ENCODE measurements at regions not wholly inside any gene's neighbourhood (a gene's known extent, or its start where the extent isn't known, plus 50 kb on each side); places are given as distances from the start of the nearest gene placed in this dataset.

GRCh38 chr2:45178854-45179253, 169.6 kb upstream of the SIX2 start:
- WGBS (ENCODE audit: insufficient coverage), result 29% methylated on average over 1 of the region's 2 CpGs
- Histone ChIP-seq H3K79me2 (ENCODE audit: insufficient read depth, low read length) (no peaks in the 10 kb centered on the region), H3K27me3 (ENCODE audit: control insufficient read depth in 2 of 2, insufficient read depth in 2 of 2, low read length in 2 of 2) (peaks cover 26 to 38% of the 10 kb centered on the region in 2 donors), H2AFZ (ENCODE audit: insufficient read depth, low read depth, low read length, poor library complexity, severe bottlenecking) (no peak overlapping the region), H3K9ac (ENCODE audit: insufficient read depth, low read length, poor library complexity, severe bottlenecking) (no peak overlapping the region), H4K20me1 (ENCODE audit: insufficient read depth, low read length) (no peaks in the 10 kb centered on the region), H3K4me2 (replicated peaks; ENCODE audit: extremely low read depth, low read length, poor library complexity, severe bottlenecking) (no peak overlapping the region), H3K36me3 (replicated peaks in 1 of 2; ENCODE audit: control insufficient read depth in 1 of 2, insufficient read depth in 2 of 2, low read length in 2 of 2) (no peaks in the 10 kb centered on the region), H3K4me3 (replicated peaks in 1 of 3; ENCODE audit: low read depth in 2 of 3, low read length in 3 of 3) (no peak overlapping the region), H3K9me3 (replicated peaks in 1 of 2; ENCODE audit: control insufficient read depth in 1 of 2, insufficient read depth in 1 of 2, low read length in 2 of 2) (no peaks in the 10 kb centered on the region), H3K27ac (ENCODE audit: low read depth in 1 of 2, low read length in 2 of 2) (no peak overlapping the region), H3K4me1 (ENCODE audit: control insufficient read depth in 1 of 2, insufficient read depth in 2 of 2, low read length in 2 of 2) (peaks cover 11 to 13% of the 10 kb centered on the region in 2 donors)
- Mint-ChIP-seq H3K36me3 (no peaks in the 10 kb centered on the region), H3K27me3 (ENCODE audit: low read depth in 3 of 3) (peaks cover 33 to 66% (median 34%) of the 10 kb centered on the region in 3 donors), H3K27ac (no peak overlapping the region), H3K9me3 (peaks cover 2 to 10% (median 7%) of the 10 kb centered on the region in 7 donors), H3K4me3 (no peak overlapping the region), H3K4me1 (peaks cover 19% of the 10 kb centered on the region)
- intact Hi-C loops (cut with micrococcal nuclease), result no loop called here
- DNase-seq, result no peak
- TF ChIP-seq CTCF (IDR thresholded peaks at IDR 0.05), result no peak

- Histone ChIP-seq H3K4me3 (replicated peaks in 1 of 3; ENCODE audit: low read depth in 2 of 3, low read length in 3 of 3) (no peak overlapping the region), H3K79me2 (ENCODE audit: insufficient read depth, low read length) (no peaks in the 10 kb centered on the region), H2AFZ (ENCODE audit: insufficient read depth, low read depth, low read length, poor library complexity, severe bottlenecking) (no peak overlapping the region), H3K4me2 (replicated peaks; ENCODE audit: extremely low read depth, low read length, poor library complexity, severe bottlenecking) (no peak overlapping the region), H4K20me1 (ENCODE audit: insufficient read depth, low read length) (no peaks in the 10 kb centered on the region), H3K9ac (ENCODE audit: insufficient read depth, low read length, poor library complexity, severe bottlenecking) (no peak overlapping the region), H3K4me1 (ENCODE audit: control insufficient read depth in 1 of 2, insufficient read depth in 2 of 2, low read length in 2 of 2) (peaks cover 11 to 13% of the 10 kb centered on the region in 2 donors), H3K27ac (ENCODE audit: low read depth in 1 of 2, low read length in 2 of 2) (no peak overlapping the region), H3K36me3 (replicated peaks in 1 of 2; ENCODE audit: control insufficient read depth in 1 of 2, insufficient read depth in 2 of 2, low read length in 2 of 2) (no peaks in the 10 kb centered on the region), H3K27me3 (ENCODE audit: control insufficient read depth in 2 of 2, insufficient read depth in 2 of 2, low read length in 2 of 2) (peaks cover 31 to 41% of the 10 kb centered on the region in 2 donors), H3K9me3 (replicated peaks in 1 of 2; ENCODE audit: control insufficient read depth in 1 of 2, insufficient read depth in 1 of 2, low read length in 2 of 2) (no peaks in the 10 kb centered on the region)
- H3K27me3 Mint-ChIP-seq (ENCODE audit: low read depth in 3 of 3), result peaks cover 37 to 69% (median 39%) of the 10 kb centered on the region in 3 donors
- WGBS (ENCODE audit: insufficient coverage), result no CpG with 5 or more reads among the region's 1 CpG
- peaks cover 2 to 10% (median 7%) of the 10 kb centered on the region in 7 donors for H3K9me3 Mint-ChIP-seq
- peaks cover 19% of the 10 kb centered on the region for H3K4me1 Mint-ChIP-seq
- TF ChIP-seq CTCF (IDR thresholded peaks at IDR 0.05), result no peak
- no peak for DNase-seq
- no peak overlapping the region for H3K27ac Mint-ChIP-seq
- intact Hi-C loops (cut with micrococcal nuclease), result no loop called here
- no peak overlapping the region for H3K4me3 Mint-ChIP-seq
- no peaks in the 10 kb centered on the region for H3K36me3 Mint-ChIP-seq
Observed at GRCh38 chr2:45178359-45178758, 169.1 kb upstream of the SIX2 start.

Data from CD14-positive monocyte (primary cell).